ENCODE measurements at regions not wholly inside any gene's neighbourhood (a gene's known extent, or its start where the extent isn't known, plus 50 kb on each side); places are given as distances from the start of the nearest gene placed in this dataset.

DNA sequence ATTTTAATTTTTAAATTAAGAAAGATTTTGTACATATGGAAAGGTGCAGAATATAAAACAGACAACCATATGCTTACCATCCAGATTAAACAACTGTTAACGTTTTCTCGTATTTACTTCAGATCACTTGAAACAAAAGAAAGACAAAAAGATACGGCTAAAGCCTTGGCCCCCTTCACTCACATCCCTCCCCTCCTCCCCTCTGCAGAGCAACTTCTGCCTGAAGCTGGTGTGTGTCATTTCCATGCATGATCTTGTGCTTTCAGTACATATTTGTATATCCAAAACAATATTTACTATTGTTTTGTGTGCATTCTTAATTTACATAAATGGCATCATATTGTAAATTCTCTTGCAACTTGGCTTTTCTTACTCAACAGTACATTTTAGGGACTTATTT, 68.5 kb upstream of the ANKRD1 start:
- Histone ChIP-seq H3F3A (ENCODE audit: low read length, unreplicated experiment) (no peaks in the 10 kb centered on the region), H3K4me3 (ENCODE audit: low read length) (no peak overlapping the region), H3K9ac (ENCODE audit: low read length) (no peak overlapping the region), H3K9me2 (replicated peaks; ENCODE audit: low read length) (no peaks in the 10 kb centered on the region), H3K27ac (ENCODE audit: low read length) (no peak overlapping the region), H3K4me1 (ENCODE audit: insufficient read depth, low read length) (no peaks in the 10 kb centered on the region), H3K36me3 (ENCODE audit: low read depth, low read length) (no peaks in the 10 kb centered on the region), H4K20me1 (ENCODE audit: low read length) (no peaks in the 10 kb centered on the region), H3K9me3 (ENCODE audit: low read length) (no peaks in the 10 kb centered on the region), H2AFZ (ENCODE audit: low read length) (no peak overlapping the region), H3K27me3 (ENCODE audit: low read length) (no peaks in the 10 kb centered on the region), H3K79me2 (ENCODE audit: low read length) (no peaks in the 10 kb centered on the region), H3K4me2 (ENCODE audit: low read length) (no peak overlapping the region)
- CTCF ChIA-PET, result no interaction called here
- intact Hi-C loops (cut with micrococcal nuclease), result no loop called here
- no TSS peak for BruUV-seq (replicated peaks)
- TF ChIP-seq EZH2phosphoT487 (IDR thresholded peaks at IDR 0.05; ENCODE audit: borderline replicate concordance, low read length) (no peak), EZH2 (IDR thresholded peaks at IDR 0.05; ENCODE audit: low read length, unreplicated experiment) (no peak), CTCF (conservative IDR thresholded peaks at IDR 0.05; ENCODE audit: low read depth, low read length) (no peak)
- POLR2A ChIA-PET (ENCODE audit: unreplicated experiment), result no interaction called here
- ATAC-seq (no peak), DNase-seq (no peak)

GRCh38 chr10:90992462-90992861, 71.6 kb upstream of the ANKRD1 start:
- no peaks in the 10 kb centered on the region for H3K9me2 ChIP-seq (replicated peaks; ENCODE audit: low read length)
- no peak overlapping the region for H3K9ac ChIP-seq (ENCODE audit: low read length)
- no peaks in the 10 kb centered on the region for H3K27me3 ChIP-seq (ENCODE audit: low read length)
- no peaks in the 10 kb centered on the region for H3K9me3 ChIP-seq (ENCODE audit: low read length)
- TF ChIP-seq EZH2 (IDR thresholded peaks at IDR 0.05; ENCODE audit: low read length, unreplicated experiment) (no peak), CTCF (conservative IDR thresholded peaks at IDR 0.05; ENCODE audit: low read depth, low read length) (no peak), EZH2phosphoT487 (IDR thresholded peaks at IDR 0.05; ENCODE audit: borderline replicate concordance, low read length) (no peak)
- intact Hi-C loops (cut with micrococcal nuclease), result no loop called here
- no peak overlapping the region for H3K4me2 ChIP-seq (ENCODE audit: low read length)
- ATAC-seq (no peak), DNase-seq (no peak)
- no peak overlapping the region for H3K27ac ChIP-seq (ENCODE audit: low read length)
- no peak overlapping the region for H2AFZ ChIP-seq (ENCODE audit: low read length)
- ChIA-PET POLR2A (ENCODE audit: unreplicated experiment) (interaction anchor here (0.9 kb wide), 1 partner anchor 264 kb away, joined by 5 read pairs; no protein-coding TSS in a partner anchor), CTCF (no interaction called here)
- H3K4me3 ChIP-seq (ENCODE audit: low read length), result no peak overlapping the region
- H4K20me1 ChIP-seq (ENCODE audit: low read length), result no peaks in the 10 kb centered on the region
- no peaks in the 10 kb centered on the region for H3K79me2 ChIP-seq (ENCODE audit: low read length)
- H3F3A ChIP-seq (ENCODE audit: low read length, unreplicated experiment), result no peaks in the 10 kb centered on the region
- H3K36me3 ChIP-seq (ENCODE audit: low read depth, low read length), result no peaks in the 10 kb centered on the region
- no peaks in the 10 kb centered on the region for H3K4me1 ChIP-seq (ENCODE audit: insufficient read depth, low read length)
- BruUV-seq (replicated peaks), result no TSS peak

DNA sequence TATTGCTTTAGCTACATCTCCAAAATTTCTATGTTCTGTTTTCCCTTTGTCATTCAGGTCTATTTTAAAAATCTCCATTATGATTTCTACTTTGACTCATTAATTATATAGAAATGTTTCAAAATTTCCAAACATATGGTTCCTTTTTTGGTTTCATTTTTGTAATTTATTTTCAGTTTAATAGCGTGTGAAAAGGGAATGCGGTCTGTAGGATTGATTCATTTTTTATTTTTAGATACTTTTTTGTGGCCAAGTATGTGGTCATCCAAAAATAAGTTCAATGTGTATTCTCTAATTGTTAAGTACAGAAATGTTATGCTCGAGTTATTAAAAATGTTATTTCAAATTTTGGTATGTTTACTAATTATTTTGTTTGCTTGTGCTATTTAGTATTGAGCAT, 72.5 kb upstream of the ANKRD1 start:
- Histone ChIP-seq H3K4me3 (ENCODE audit: low read length) (no peak overlapping the region), H4K20me1 (ENCODE audit: low read length) (no peaks in the 10 kb centered on the region), H3K4me2 (ENCODE audit: low read length) (no peak overlapping the region), H3K27ac (ENCODE audit: low read length) (no peak overlapping the region), H3F3A (ENCODE audit: low read length, unreplicated experiment) (no peaks in the 10 kb centered on the region), H3K27me3 (ENCODE audit: low read length) (no peaks in the 10 kb centered on the region), H3K9me3 (ENCODE audit: low read length) (no peaks in the 10 kb centered on the region), H3K79me2 (ENCODE audit: low read length) (no peaks in the 10 kb centered on the region), H3K4me1 (ENCODE audit: insufficient read depth, low read length) (no peaks in the 10 kb centered on the region), H3K9ac (ENCODE audit: low read length) (no peak overlapping the region), H2AFZ (ENCODE audit: low read length) (no peak overlapping the region), H3K9me2 (replicated peaks; ENCODE audit: low read length) (no peaks in the 10 kb centered on the region), H3K36me3 (ENCODE audit: low read depth, low read length) (no peaks in the 10 kb centered on the region)
- intact Hi-C loops (cut with micrococcal nuclease), result no loop called here
- POLR2A ChIA-PET (ENCODE audit: unreplicated experiment), result no interaction called here
- CTCF ChIA-PET, result no interaction called here
- TF ChIP-seq EZH2 (IDR thresholded peaks at IDR 0.05; ENCODE audit: low read length, unreplicated experiment), result no peak
- no peak for TF ChIP-seq CTCF (conservative IDR thresholded peaks at IDR 0.05; ENCODE audit: low read depth, low read length)
- TF ChIP-seq EZH2phosphoT487 (IDR thresholded peaks at IDR 0.05; ENCODE audit: borderline replicate concordance, low read length), result no peak
- DNase-seq (no peak), ATAC-seq (no peak)
- BruUV-seq (replicated peaks), result no TSS peak

Data from PC-3 (cell line).